ENCODE measurements at regions not wholly inside any gene's neighbourhood (a gene's known extent, or its start where the extent isn't known, plus 50 kb on each side); places are given as distances from the start of the nearest gene placed in this dataset.

DNA sequence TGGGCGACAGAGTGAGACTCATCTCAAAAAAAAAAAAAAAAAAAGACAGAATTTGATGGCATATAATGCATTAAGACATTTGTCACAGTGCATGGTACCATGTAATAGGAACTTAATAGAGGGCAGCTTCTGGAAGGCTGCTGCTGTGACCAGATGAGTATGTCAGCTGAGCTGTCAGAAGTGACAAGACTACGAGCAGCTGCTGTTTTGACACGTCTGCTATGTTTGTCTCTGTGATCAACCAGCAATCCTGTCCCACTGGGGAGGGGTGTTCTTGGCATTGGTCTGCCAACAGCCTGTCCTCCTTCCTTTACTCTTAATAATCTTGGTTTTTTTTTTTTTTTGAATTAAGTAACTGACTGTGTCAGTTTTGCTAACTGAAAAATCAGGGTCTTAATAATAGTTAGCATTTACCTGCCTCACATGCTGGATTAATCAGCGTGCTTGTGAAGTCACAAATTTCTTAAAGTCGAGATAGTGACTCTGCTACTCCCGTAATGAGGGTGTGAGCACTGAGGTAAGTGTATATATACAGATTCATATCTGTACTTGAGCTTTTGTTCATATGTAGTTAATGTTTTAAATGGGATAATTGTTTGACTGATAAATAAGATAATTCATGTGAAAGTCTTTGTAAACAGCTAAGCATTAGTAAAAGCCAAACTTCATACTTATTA lies 152.4 kb downstream of the BMP2 start:
- TF ChIP-seq PHF8 (IDR thresholded peaks at IDR 0.05; ENCODE audit: borderline replicate concordance, low read depth) (no peak), POLR2A (IDR thresholded peaks at IDR 0.05; ENCODE audit: low read length) (no peak), RAD21 (conservative IDR thresholded peaks at IDR 0.05 in 1 of 2, IDR thresholded peaks at IDR 0.05 in 1 of 2) (no peak), NR3C1 (IDR thresholded peaks at IDR 0.05) (no peak), RCOR1 (IDR thresholded peaks at IDR 0.05; ENCODE audit: low read depth, low read length) (no peak), MYC (IDR thresholded peaks at IDR 0.05; ENCODE audit: borderline replicate concordance, low read length) (no peak), KDM1A (IDR thresholded peaks at IDR 0.05; ENCODE audit: low read depth) (no peak)
- TF ChIP-seq, protein P1, sequence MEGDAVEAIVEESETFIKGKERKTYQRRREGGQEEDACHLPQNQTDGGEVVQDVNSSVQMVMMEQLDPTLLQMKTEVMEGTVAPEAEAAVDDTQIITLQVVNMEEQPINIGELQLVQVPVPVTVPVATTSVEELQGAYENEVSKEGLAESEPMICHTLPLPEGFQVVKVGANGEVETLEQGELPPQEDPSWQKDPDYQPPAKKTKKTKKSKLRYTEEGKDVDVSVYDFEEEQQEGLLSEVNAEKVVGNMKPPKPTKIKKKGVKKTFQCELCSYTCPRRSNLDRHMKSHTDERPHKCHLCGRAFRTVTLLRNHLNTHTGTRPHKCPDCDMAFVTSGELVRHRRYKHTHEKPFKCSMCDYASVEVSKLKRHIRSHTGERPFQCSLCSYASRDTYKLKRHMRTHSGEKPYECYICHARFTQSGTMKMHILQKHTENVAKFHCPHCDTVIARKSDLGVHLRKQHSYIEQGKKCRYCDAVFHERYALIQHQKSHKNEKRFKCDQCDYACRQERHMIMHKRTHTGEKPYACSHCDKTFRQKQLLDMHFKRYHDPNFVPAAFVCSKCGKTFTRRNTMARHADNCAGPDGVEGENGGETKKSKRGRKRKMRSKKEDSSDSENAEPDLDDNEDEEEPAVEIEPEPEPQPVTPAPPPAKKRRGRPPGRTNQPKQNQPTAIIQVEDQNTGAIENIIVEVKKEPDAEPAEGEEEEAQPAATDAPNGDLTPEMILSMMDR (IDR thresholded peaks at IDR 0.05), result no peak

Measured in A549 (cell line).